ENCODE measurements at regions not wholly inside any gene's neighbourhood (a gene's known extent, or its start where the extent isn't known, plus 50 kb on each side); places are given as distances from the start of the nearest gene placed in this dataset.
A peak's percentile ranks its signal among the peaks of the same experiment; 100 is the strongest.

DNA sequence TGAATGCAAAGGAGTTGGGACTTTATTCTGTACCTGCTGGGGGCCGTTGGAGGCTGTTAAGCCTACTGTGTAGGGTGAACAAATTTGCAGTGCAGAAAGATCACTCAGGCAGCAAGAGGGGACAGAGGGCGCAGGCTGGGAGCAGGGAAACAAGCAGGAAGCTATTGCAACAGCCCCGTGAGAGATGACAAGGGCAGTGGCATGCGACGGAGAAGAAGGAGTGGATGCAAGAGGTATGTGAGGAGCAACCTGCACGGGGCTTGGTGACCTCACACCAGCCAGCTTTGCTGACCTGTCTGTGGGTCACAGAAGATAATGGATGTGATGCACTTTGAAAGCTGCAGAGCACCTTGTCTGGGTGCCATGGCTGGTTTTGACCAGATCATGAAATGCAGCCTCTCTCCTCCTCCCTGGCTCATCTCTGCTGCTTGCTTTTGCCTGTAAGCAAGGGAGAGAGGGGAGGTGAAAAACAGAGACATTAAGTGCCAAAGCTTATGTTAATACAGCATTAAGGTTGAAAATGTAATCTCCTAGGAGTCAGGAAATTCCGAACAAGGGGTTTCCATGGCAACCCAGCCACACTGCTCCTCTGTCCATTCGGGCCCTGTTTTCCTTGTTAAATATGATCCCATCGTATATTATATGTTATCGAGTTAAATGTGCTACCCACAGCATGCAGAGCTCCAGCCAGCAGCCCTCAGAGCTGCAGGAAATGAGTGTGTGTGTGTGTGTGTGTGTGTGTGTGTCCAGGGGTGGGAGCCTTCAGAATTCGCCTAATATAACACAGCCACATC is 314.3 kb upstream of the ZMIZ1 start:
- no peak overlapping the region for H3K4me3 ChIP-seq (ENCODE audit: low read depth, low read length, poor library complexity, severe bottlenecking)
- intact Hi-C loops (cut with micrococcal nuclease; ENCODE audit: unreplicated experiment) = no loop called here
- no peaks in the 10 kb centered on the region for H3K27me3 ChIP-seq (replicated peaks; ENCODE audit: insufficient read depth, low read depth, low read length, poor library complexity)
- no peak overlapping the region for H3K27ac ChIP-seq (ENCODE audit: low read depth, low read length, poor library complexity, severe bottlenecking)
- CTCF ChIA-PET = no interaction called here
- POLR2A ChIA-PET (ENCODE audit: low non-redundant PET) = no interaction called here
- TF ChIP-seq EZH2 (IDR thresholded peaks at IDR 0.05; ENCODE audit: borderline replicate concordance, low read depth, low read length, poor library complexity, severe bottlenecking) (no peak), CTCF (conservative IDR thresholded peaks at IDR 0.05; ENCODE audit: low read depth, low read length) (no peak)
- no peaks in the 10 kb centered on the region for H3K9me3 ChIP-seq (ENCODE audit: low read depth, low read length, poor library complexity, severe bottlenecking)
- no peaks in the 10 kb centered on the region for H3K36me3 ChIP-seq (ENCODE audit: insufficient read depth, low read length, poor library complexity, severe bottlenecking)
- no TSS peak for BruUV-seq (replicated peaks)
- peak; percentile 54 for DNase-seq (ENCODE audit: low spot score)
- peaks cover 35% of the 10 kb centered on the region for H3K4me1 ChIP-seq (ENCODE audit: insufficient read depth, low read length, poor library complexity, severe bottlenecking)

DNA sequence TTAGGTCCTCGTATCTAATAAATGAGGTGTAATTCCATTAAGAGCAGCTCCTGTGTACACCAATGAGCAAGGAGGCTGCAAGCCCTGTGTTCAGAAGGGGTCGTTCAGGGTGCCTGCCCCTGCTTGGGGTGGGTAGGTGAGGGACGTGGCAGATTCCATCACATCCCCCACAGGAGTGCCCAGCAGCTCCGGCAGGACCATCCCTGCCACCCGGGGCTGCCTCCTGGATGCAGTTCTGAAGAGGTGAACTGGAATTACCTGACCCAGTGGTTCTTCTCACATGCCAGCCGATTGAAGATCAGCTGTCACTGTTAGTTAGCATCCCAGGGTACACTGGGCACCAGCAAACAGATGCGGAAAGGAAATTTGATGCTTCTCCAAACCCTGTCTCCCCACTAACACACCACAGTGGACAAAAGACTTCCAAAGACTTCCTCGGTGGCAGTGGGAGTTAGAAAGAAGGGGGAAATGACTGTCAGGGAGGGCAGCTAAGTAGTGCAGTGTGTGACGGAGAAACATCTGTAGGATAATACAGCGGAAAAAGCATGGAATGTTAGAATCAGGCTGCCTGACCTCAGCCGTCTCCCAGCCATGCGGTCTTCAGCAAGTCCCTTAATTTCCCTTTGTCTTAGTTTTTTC is 313.6 kb upstream of the ZMIZ1 start:
- H3K9me3 ChIP-seq (ENCODE audit: low read depth, low read length, poor library complexity, severe bottlenecking) = no peaks in the 10 kb centered on the region
- no peak for TF ChIP-seq EZH2 (IDR thresholded peaks at IDR 0.05; ENCODE audit: borderline replicate concordance, low read depth, low read length, poor library complexity, severe bottlenecking)
- TF ChIP-seq CTCF (conservative IDR thresholded peaks at IDR 0.05; ENCODE audit: low read depth, low read length) = no peak
- no peaks in the 10 kb centered on the region for H3K27me3 ChIP-seq (replicated peaks; ENCODE audit: insufficient read depth, low read depth, low read length, poor library complexity)
- no peak for DNase-seq (ENCODE audit: low spot score)
- no TSS peak for BruUV-seq (replicated peaks)
- peaks cover 35% of the 10 kb centered on the region for H3K4me1 ChIP-seq (ENCODE audit: insufficient read depth, low read length, poor library complexity, severe bottlenecking)
- no peak overlapping the region for H3K4me3 ChIP-seq (ENCODE audit: low read depth, low read length, poor library complexity, severe bottlenecking)
- intact Hi-C loops (cut with micrococcal nuclease; ENCODE audit: unreplicated experiment) = no loop called here
- CTCF ChIA-PET = no interaction called here
- H3K27ac ChIP-seq (ENCODE audit: low read depth, low read length, poor library complexity, severe bottlenecking) = no peak overlapping the region
- POLR2A ChIA-PET (ENCODE audit: low non-redundant PET) = no interaction called here
- no peaks in the 10 kb centered on the region for H3K36me3 ChIP-seq (ENCODE audit: insufficient read depth, low read length, poor library complexity, severe bottlenecking)

- CTCF ChIA-PET = no interaction called here
- Histone ChIP-seq H3K4me3 (ENCODE audit: low read depth, low read length, poor library complexity, severe bottlenecking) (no peak overlapping the region), H3K9me3 (ENCODE audit: low read depth, low read length, poor library complexity, severe bottlenecking) (no peaks in the 10 kb centered on the region), H3K4me1 (ENCODE audit: insufficient read depth, low read length, poor library complexity, severe bottlenecking) (peaks cover 35% of the 10 kb centered on the region), H3K27ac (ENCODE audit: low read depth, low read length, poor library complexity, severe bottlenecking) (no peak overlapping the region), H3K27me3 (replicated peaks; ENCODE audit: insufficient read depth, low read depth, low read length, poor library complexity) (no peaks in the 10 kb centered on the region), H3K36me3 (ENCODE audit: insufficient read depth, low read length, poor library complexity, severe bottlenecking) (no peaks in the 10 kb centered on the region)
- BruUV-seq (replicated peaks) = no TSS peak
- POLR2A ChIA-PET (ENCODE audit: low non-redundant PET) = no interaction called here
- DNase-seq (ENCODE audit: low spot score) = no peak
- no peak for TF ChIP-seq EZH2 (IDR thresholded peaks at IDR 0.05; ENCODE audit: borderline replicate concordance, low read depth, low read length, poor library complexity, severe bottlenecking)
- TF ChIP-seq CTCF (conservative IDR thresholded peaks at IDR 0.05; ENCODE audit: low read depth, low read length) = no peak
- intact Hi-C loops (cut with micrococcal nuclease; ENCODE audit: unreplicated experiment) = no loop called here
Observed at GRCh38 chr10:78755877-78756455, 312.8 kb upstream of the ZMIZ1 start.
